Liver (tissue), 8 donors: ENCODE measurements at regions not wholly inside any gene's neighbourhood (a gene's known extent, or its start where the extent isn't known, plus 50 kb on each side); places are given as distances from the start of the nearest gene placed in this dataset.

Experiments used
- DNase-seq: peaks from one replicate; pipeline ENCODE4 v3.0.0-alpha.2; 2017; ENCODE audit warnings: low spot score
- H3K27ac ChIP-seq, 2 donors: one replicate each; pipeline ENCODE4 v1.7.0; 2013; ENCODE audit warnings: inconsistent platforms in 2 of 2, low read length in 2 of 2, control low read depth in 1 of 2, low read depth in 1 of 2, mild to moderate bottlenecking in 1 of 2
- H3K27me3 ChIP-seq, 4 donors: one replicate each; pipeline versions ENCODE4 v1.6.1 to v1.7.0; 2013; ENCODE audit warnings: low read length in 3 of 4, inconsistent platforms in 1 of 4, mild to moderate bottlenecking in 1 of 4, moderate library complexity in 1 of 4; ENCODE audit not compliant: control insufficient read depth in 4 of 4, insufficient read depth in 4 of 4
- H3K36me3 ChIP-seq, 4 donors: one replicate each; pipeline versions ENCODE4 v1.6.1 to v1.7.0; 2013; ENCODE audit warnings: low read length in 3 of 4, mild to moderate bottlenecking in 3 of 4, low read depth in 1 of 4, moderate library complexity in 1 of 4; ENCODE audit not compliant: control insufficient read depth in 4 of 4, insufficient read depth in 3 of 4
- H3K4me1 ChIP-seq, 4 donors: one replicate each; pipeline versions ENCODE4 v1.6.1 to v1.7.0; 2013; ENCODE audit warnings: low read length in 3 of 4, mild to moderate bottlenecking in 3 of 4, moderate library complexity in 1 of 4; ENCODE audit not compliant: control insufficient read depth in 4 of 4, insufficient read depth in 4 of 4
- H3K4me3 ChIP-seq, 3 donors: one replicate each; pipeline versions ENCODE4 v1.6.1 to v1.7.0; 2013; ENCODE audit warnings: low read length in 3 of 3, control low read depth in 1 of 3, low read depth in 1 of 3, mild to moderate bottlenecking in 1 of 3
- H3K9ac ChIP-seq, 2 donors: one replicate each; pipeline ENCODE4 v1.7.0; 2013; ENCODE audit warnings: low read length in 2 of 2, mild to moderate bottlenecking in 2 of 2, moderate library complexity in 2 of 2, control low read depth in 1 of 2, low read depth in 1 of 2
- H3K9me3 ChIP-seq, 4 donors: one replicate each; pipeline versions ENCODE4 v1.6.1 to v1.7.0; 2013; ENCODE audit warnings: low read length in 3 of 4; ENCODE audit not compliant: control insufficient read depth in 4 of 4
- ATF3 ChIP-seq: IDR thresholded peaks from 2 replicates; pipeline ENCODE4 v1.6.1; 2016; ENCODE audit warnings: antibody characterized with exemption
- EGR1 ChIP-seq, 2 donors: IDR thresholded peaks; 2 replicates each; pipeline ENCODE4 v1.6.1; 2016 to 2018; ENCODE audit warnings: antibody characterized with exemption in 2 of 2, low read depth in 2 of 2
- FOXA2 ChIP-seq: IDR thresholded peaks from 2 replicates; pipeline ENCODE4 v1.6.1; 2016; ENCODE audit warnings: antibody characterized with exemption
- GABPA ChIP-seq, 2 donors: IDR thresholded peaks in 1 of 2; conservative IDR thresholded peaks in 1 of 2; 2 replicates each; pipeline ENCODE4 v1.6.1; 2016; ENCODE audit warnings: antibody characterized with exemption in 2 of 2, mild to moderate bottlenecking in 1 of 2, moderate library complexity in 1 of 2
- HNF4A ChIP-seq, 2 donors: conservative IDR thresholded peaks; 2 replicates each; pipeline ENCODE4 v1.6.1; 2016; ENCODE audit warnings: antibody characterized with exemption in 2 of 2, mild to moderate bottlenecking in 2 of 2
- HNF4G ChIP-seq: IDR thresholded peaks from 2 replicates; pipeline ENCODE4 v1.6.1; 2016; ENCODE audit warnings: antibody characterized with exemption
- RAD21 ChIP-seq, 2 donors: IDR thresholded peaks; 2 replicates each; pipeline ENCODE4 v1.6.1; 2016; ENCODE audit warnings: antibody characterized with exemption in 2 of 2, mild to moderate bottlenecking in 2 of 2
- RXRA ChIP-seq, 2 donors: IDR thresholded peaks; 2 replicates each; pipeline ENCODE4 v1.6.1; 2017 to 2018; ENCODE audit warnings: antibody characterized with exemption in 2 of 2, mild to moderate bottlenecking in 1 of 2
- SP1 ChIP-seq: IDR thresholded peaks from 2 replicates; pipeline ENCODE4 v1.6.1; 2018; ENCODE audit warnings: antibody characterized with exemption, mild to moderate bottlenecking
- TAF1 ChIP-seq: conservative IDR thresholded peaks from 2 replicates; pipeline ENCODE4 v1.6.1; 2016; ENCODE audit warnings: antibody characterized with exemption, mild to moderate bottlenecking
- YY1 ChIP-seq: IDR thresholded peaks from 2 replicates; pipeline ENCODE4 v1.6.1; 2016; ENCODE audit warnings: antibody characterized with exemption, mild to moderate bottlenecking
- ZBTB33 ChIP-seq: IDR thresholded peaks from 2 replicates; pipeline ENCODE4 v1.6.1; 2016; ENCODE audit warnings: antibody characterized with exemption
- WGBS: extraction: QIAGEN DNeasy Blood & Tissue Kit; methylation state at CpG from one replicate; pipeline ENCODE4 v1.1.7; 2013; 5-methylcytosine and 5-hydroxymethylcytosine counted together
- TF ChIP-seq, protein P1 (sequence below): IDR thresholded peaks from 2 replicates; pipeline ENCODE4 v1.6.1; 2016; ENCODE audit warnings: antibody characterized with exemption, mild to moderate bottlenecking
- TF ChIP-seq, protein P2 (sequence below): fragments of 150-350 bp; IDR thresholded peaks from 2 replicates; pipeline ENCODE4 v1.5.1; 2017; ENCODE audit warnings: improper control_type of control experiment, low read depth, low read length; ENCODE audit not compliant: missing input control
- donor health status: healthy.
- donor health status: healthy.
- donor health status: healthy.
- donor health status: healthy.
- donor health status: healthy.

DNA sequence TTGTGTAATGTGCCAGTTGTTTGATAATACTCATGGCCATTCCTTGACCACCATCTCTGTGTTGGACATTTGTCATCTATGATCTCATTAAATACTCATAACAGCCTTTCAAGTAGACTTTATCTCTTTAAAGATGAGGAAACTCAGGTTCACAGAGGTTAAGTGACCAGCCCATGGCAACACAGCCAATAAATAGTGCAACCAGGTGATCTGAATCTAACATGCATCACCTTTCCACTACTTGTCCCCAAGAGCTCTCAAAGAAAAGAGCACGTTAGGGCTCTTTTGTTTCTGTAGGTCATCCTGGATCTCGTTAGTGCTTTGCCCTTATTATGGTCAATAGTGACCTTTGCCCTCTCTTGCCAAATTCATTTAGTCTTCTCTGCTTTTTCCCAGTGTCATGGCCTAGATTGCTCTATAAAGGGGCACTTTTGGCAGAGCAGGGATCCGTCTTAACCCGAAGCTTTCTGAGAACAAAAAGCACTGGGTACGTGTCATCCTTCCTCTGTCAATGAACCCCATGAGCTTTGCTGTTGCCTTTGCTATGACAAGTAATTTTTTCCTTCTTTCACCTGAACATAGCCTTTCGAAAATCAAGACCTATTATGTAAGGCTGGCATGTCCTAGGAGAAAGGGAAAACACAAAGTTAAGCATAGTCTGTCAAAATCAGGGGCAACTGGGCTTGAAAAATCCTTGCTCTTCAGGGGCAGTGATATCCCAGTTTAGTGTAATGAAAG is 88.0 kb upstream of the PLXNA2 start (continued):
- TF ChIP-seq ZBTB33 = no peak

- Histone ChIP-seq H3K36me3 (no peaks in the 10 kb centered on the region), H3K9ac (no peak overlapping the region), H3K9me3 (no peaks in the 10 kb centered on the region), H3K4me1 (peaks cover 0 to 14% (median 8%) of the 10 kb centered on the region in 4 donors), H3K4me3 (no peak overlapping the region), H3K27me3 (no peaks in the 10 kb centered on the region), H3K27ac (no peak overlapping the region)
- TF ChIP-seq HNF4A (conservative IDR thresholded peaks at IDR 0.05) = no peak
- no peak for TF ChIP-seq YY1
- no peak for TF ChIP-seq SP1
- no peak for TF ChIP-seq RXRA (IDR thresholded peaks at IDR 0.05)
- no peak for TF ChIP-seq RAD21 (IDR thresholded peaks at IDR 0.05)
- no peak for TF ChIP-seq ATF3
- TF ChIP-seq GABPA (IDR thresholded peaks at IDR 0.05 in 1 of 2, conservative IDR thresholded peaks at IDR 0.05 in 1 of 2) = no peak
- WGBS = 96% methylated on average over 1 of the region's 1 CpG
- DNase-seq = no peak
Observed at GRCh38 chr1:208332774-208333126, 88.6 kb upstream of the PLXNA2 start.

DNA sequence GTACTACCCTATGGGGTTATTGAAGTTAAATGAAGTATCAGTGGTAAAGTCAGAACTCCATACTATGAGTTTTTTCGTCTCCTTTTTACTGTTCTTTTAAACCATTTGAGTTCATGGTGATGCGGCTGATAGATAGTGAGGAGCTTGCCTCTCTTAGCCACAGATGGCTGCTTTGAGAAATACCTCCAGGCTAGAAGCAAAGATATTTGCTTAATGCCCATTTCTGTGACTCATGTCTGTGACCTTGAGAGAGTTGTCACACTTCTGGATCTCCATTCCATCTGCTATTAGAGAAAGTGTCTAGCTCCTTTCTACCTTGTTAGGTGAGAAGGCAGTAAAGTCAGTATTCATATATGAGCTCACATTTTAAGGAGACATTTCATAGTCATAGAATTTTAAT is 89.5 kb upstream of the PLXNA2 start:
- WGBS = 95% methylated on average over 2 of the region's 2 CpGs

More for the DNA sequence above, 89.5 kb upstream of the PLXNA2 start:
- Histone ChIP-seq H3K4me1 (peaks cover 0 to 14% (median 8%) of the 10 kb centered on the region in 4 donors), H3K9me3 (no peaks in the 10 kb centered on the region), H3K4me3 (no peak overlapping the region), H3K9ac (no peak overlapping the region), H3K36me3 (no peaks in the 10 kb centered on the region), H3K27me3 (no peaks in the 10 kb centered on the region), H3K27ac (no peak overlapping the region)
- no peak for DNase-seq
- TF ChIP-seq, protein P1, sequence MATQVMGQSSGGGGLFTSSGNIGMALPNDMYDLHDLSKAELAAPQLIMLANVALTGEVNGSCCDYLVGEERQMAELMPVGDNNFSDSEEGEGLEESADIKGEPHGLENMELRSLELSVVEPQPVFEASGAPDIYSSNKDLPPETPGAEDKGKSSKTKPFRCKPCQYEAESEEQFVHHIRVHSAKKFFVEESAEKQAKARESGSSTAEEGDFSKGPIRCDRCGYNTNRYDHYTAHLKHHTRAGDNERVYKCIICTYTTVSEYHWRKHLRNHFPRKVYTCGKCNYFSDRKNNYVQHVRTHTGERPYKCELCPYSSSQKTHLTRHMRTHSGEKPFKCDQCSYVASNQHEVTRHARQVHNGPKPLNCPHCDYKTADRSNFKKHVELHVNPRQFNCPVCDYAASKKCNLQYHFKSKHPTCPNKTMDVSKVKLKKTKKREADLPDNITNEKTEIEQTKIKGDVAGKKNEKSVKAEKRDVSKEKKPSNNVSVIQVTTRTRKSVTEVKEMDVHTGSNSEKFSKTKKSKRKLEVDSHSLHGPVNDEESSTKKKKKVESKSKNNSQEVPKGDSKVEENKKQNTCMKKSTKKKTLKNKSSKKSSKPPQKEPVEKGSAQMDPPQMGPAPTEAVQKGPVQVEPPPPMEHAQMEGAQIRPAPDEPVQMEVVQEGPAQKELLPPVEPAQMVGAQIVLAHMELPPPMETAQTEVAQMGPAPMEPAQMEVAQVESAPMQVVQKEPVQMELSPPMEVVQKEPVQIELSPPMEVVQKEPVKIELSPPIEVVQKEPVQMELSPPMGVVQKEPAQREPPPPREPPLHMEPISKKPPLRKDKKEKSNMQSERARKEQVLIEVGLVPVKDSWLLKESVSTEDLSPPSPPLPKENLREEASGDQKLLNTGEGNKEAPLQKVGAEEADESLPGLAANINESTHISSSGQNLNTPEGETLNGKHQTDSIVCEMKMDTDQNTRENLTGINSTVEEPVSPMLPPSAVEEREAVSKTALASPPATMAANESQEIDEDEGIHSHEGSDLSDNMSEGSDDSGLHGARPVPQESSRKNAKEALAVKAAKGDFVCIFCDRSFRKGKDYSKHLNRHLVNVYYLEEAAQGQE = no peak
- TF ChIP-seq FOXA2 = no peak
- TF ChIP-seq, protein P2, sequence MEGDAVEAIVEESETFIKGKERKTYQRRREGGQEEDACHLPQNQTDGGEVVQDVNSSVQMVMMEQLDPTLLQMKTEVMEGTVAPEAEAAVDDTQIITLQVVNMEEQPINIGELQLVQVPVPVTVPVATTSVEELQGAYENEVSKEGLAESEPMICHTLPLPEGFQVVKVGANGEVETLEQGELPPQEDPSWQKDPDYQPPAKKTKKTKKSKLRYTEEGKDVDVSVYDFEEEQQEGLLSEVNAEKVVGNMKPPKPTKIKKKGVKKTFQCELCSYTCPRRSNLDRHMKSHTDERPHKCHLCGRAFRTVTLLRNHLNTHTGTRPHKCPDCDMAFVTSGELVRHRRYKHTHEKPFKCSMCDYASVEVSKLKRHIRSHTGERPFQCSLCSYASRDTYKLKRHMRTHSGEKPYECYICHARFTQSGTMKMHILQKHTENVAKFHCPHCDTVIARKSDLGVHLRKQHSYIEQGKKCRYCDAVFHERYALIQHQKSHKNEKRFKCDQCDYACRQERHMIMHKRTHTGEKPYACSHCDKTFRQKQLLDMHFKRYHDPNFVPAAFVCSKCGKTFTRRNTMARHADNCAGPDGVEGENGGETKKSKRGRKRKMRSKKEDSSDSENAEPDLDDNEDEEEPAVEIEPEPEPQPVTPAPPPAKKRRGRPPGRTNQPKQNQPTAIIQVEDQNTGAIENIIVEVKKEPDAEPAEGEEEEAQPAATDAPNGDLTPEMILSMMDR = no peak
- no peak for TF ChIP-seq YY1
- TF ChIP-seq RXRA (IDR thresholded peaks at IDR 0.05) = no peak
- no peak for TF ChIP-seq EGR1 (IDR thresholded peaks at IDR 0.05; ENCODE audit: low read depth in 2 of 2)
- no peak for TF ChIP-seq GABPA (IDR thresholded peaks at IDR 0.05 in 1 of 2, conservative IDR thresholded peaks at IDR 0.05 in 1 of 2)
- no peak for TF ChIP-seq TAF1
- TF ChIP-seq HNF4G = no peak
